ENCODE measurements at regions not wholly inside any gene's neighbourhood (a gene's known extent, or its start where the extent isn't known, plus 50 kb on each side); places are given as distances from the start of the nearest gene placed in this dataset.

GRCh38 chr11:105553025-105553424, 56.8 kb upstream of the GRIA4 start:
- Histone ChIP-seq H3K27me3 (ENCODE audit: control insufficient read depth, insufficient read depth, low read length) (no peaks in the 10 kb centered on the region), H3K36me3 (ENCODE audit: control insufficient read depth, insufficient read depth, low read length) (no peaks in the 10 kb centered on the region), H3K4me3 (ENCODE audit: low read length) (no peak overlapping the region), H3K9me3 (replicated peaks; ENCODE audit: control insufficient read depth, low read depth, low read length) (no peaks in the 10 kb centered on the region), H3K4me1 (ENCODE audit: control insufficient read depth, insufficient read depth, low read length) (no peaks in the 10 kb centered on the region), H3K27ac (ENCODE audit: low read length) (no peak overlapping the region)
- no peak for DNase-seq
- WGBS (ENCODE audit: insufficient coverage): no CpG with 5 or more reads among the region's 4 CpGs

GRCh38 chr11:105548359-105548758, 61.5 kb upstream of the GRIA4 start:
- WGBS (ENCODE audit: insufficient coverage): 77% methylated on average over 1 of the region's 3 CpGs
- no peaks in the 10 kb centered on the region for H3K27me3 ChIP-seq (ENCODE audit: control insufficient read depth, insufficient read depth, low read length)
- peak; percentile 14 for DNase-seq
- H3K36me3 ChIP-seq (ENCODE audit: control insufficient read depth, insufficient read depth, low read length): no peaks in the 10 kb centered on the region
- no peaks in the 10 kb centered on the region for H3K9me3 ChIP-seq (replicated peaks; ENCODE audit: control insufficient read depth, low read depth, low read length)
- H3K4me3 ChIP-seq (ENCODE audit: low read length): no peak overlapping the region
- H3K4me1 ChIP-seq (ENCODE audit: control insufficient read depth, insufficient read depth, low read length): no peaks in the 10 kb centered on the region
- no peak overlapping the region for H3K27ac ChIP-seq (ENCODE audit: low read length)

GRCh38 chr11:105538588-105538987, 71.3 kb upstream of the GRIA4 start:
- Histone ChIP-seq H3K9me3 (replicated peaks; ENCODE audit: control insufficient read depth, low read depth, low read length) (no peaks in the 10 kb centered on the region), H3K4me1 (ENCODE audit: control insufficient read depth, insufficient read depth, low read length) (no peaks in the 10 kb centered on the region), H3K27me3 (ENCODE audit: control insufficient read depth, insufficient read depth, low read length) (no peaks in the 10 kb centered on the region), H3K27ac (ENCODE audit: low read length) (no peak overlapping the region), H3K4me3 (ENCODE audit: low read length) (no peak overlapping the region), H3K36me3 (ENCODE audit: control insufficient read depth, insufficient read depth, low read length) (no peaks in the 10 kb centered on the region)
- 77% methylated on average over 3 of the region's 3 CpGs for WGBS (ENCODE audit: insufficient coverage)
- DNase-seq: no peak

- Histone ChIP-seq H3K36me3 (ENCODE audit: control insufficient read depth, insufficient read depth, low read length) (no peaks in the 10 kb centered on the region), H3K27me3 (ENCODE audit: control insufficient read depth, insufficient read depth, low read length) (no peaks in the 10 kb centered on the region), H3K4me3 (ENCODE audit: low read length) (no peak overlapping the region), H3K27ac (ENCODE audit: low read length) (no peak overlapping the region), H3K4me1 (ENCODE audit: control insufficient read depth, insufficient read depth, low read length) (no peaks in the 10 kb centered on the region), H3K9me3 (replicated peaks; ENCODE audit: control insufficient read depth, low read depth, low read length) (no peaks in the 10 kb centered on the region)
- no peak for DNase-seq
- no CpG with 5 or more reads among the region's 2 CpGs for WGBS (ENCODE audit: insufficient coverage)
Measured at GRCh38 chr11:105537531-105537930, 72.3 kb upstream of the GRIA4 start.

- H3K36me3 ChIP-seq (ENCODE audit: control insufficient read depth, insufficient read depth, low read length): no peaks in the 10 kb centered on the region
- H3K4me3 ChIP-seq (ENCODE audit: low read length): no peak overlapping the region
- WGBS (ENCODE audit: insufficient coverage): no CpG with 5 or more reads among the region's 3 CpGs
- H3K9me3 ChIP-seq (replicated peaks; ENCODE audit: control insufficient read depth, low read depth, low read length): no peaks in the 10 kb centered on the region
- H3K27me3 ChIP-seq (ENCODE audit: control insufficient read depth, insufficient read depth, low read length): no peaks in the 10 kb centered on the region
- no peak for DNase-seq
- H3K4me1 ChIP-seq (ENCODE audit: control insufficient read depth, insufficient read depth, low read length): no peaks in the 10 kb centered on the region
- H3K27ac ChIP-seq (ENCODE audit: low read length): no peak overlapping the region
Measured at GRCh38 chr11:105524286-105524685, 85.6 kb upstream of the GRIA4 start.

- Histone ChIP-seq H3K9me3 (replicated peaks; ENCODE audit: control insufficient read depth, low read depth, low read length) (no peaks in the 10 kb centered on the region), H3K4me3 (ENCODE audit: low read length) (no peak overlapping the region), H3K36me3 (ENCODE audit: control insufficient read depth, insufficient read depth, low read length) (no peaks in the 10 kb centered on the region), H3K27ac (ENCODE audit: low read length) (no peak overlapping the region), H3K4me1 (ENCODE audit: control insufficient read depth, insufficient read depth, low read length) (no peaks in the 10 kb centered on the region), H3K27me3 (ENCODE audit: control insufficient read depth, insufficient read depth, low read length) (no peaks in the 10 kb centered on the region)
- no peak for DNase-seq
- 100% methylated on average over 1 of the region's 4 CpGs for WGBS (ENCODE audit: insufficient coverage)
Measured at GRCh38 chr11:105520706-105521345, 89.0 kb upstream of the GRIA4 start.

GRCh38 chr11:105507496-105508254, 102.2 kb upstream of the GRIA4 start:
- H3K9me3 ChIP-seq (replicated peaks; ENCODE audit: control insufficient read depth, low read depth, low read length): no peaks in the 10 kb centered on the region
- no peaks in the 10 kb centered on the region for H3K4me1 ChIP-seq (ENCODE audit: control insufficient read depth, insufficient read depth, low read length)
- WGBS (ENCODE audit: insufficient coverage): no CpG with 5 or more reads among the region's 5 CpGs
- H3K36me3 ChIP-seq (ENCODE audit: control insufficient read depth, insufficient read depth, low read length): no peaks in the 10 kb centered on the region
- no peak overlapping the region for H3K4me3 ChIP-seq (ENCODE audit: low read length)
- DNase-seq: no peak
- H3K27me3 ChIP-seq (ENCODE audit: control insufficient read depth, insufficient read depth, low read length): no peaks in the 10 kb centered on the region
- no peak overlapping the region for H3K27ac ChIP-seq (ENCODE audit: low read length)

- no peak overlapping the region for H3K27ac ChIP-seq (ENCODE audit: low read length)
- H3K9me3 ChIP-seq (replicated peaks; ENCODE audit: control insufficient read depth, low read depth, low read length): no peaks in the 10 kb centered on the region
- H3K27me3 ChIP-seq (ENCODE audit: control insufficient read depth, insufficient read depth, low read length): no peaks in the 10 kb centered on the region
- no CpG with 5 or more reads among the region's 1 CpG for WGBS (ENCODE audit: insufficient coverage)
- no peak overlapping the region for H3K4me3 ChIP-seq (ENCODE audit: low read length)
- no peak for DNase-seq
- no peaks in the 10 kb centered on the region for H3K4me1 ChIP-seq (ENCODE audit: control insufficient read depth, insufficient read depth, low read length)
- H3K36me3 ChIP-seq (ENCODE audit: control insufficient read depth, insufficient read depth, low read length): no peaks in the 10 kb centered on the region
Measured at GRCh38 chr11:105492010-105492409, 117.9 kb upstream of the GRIA4 start.

GRCh38 chr11:105491394-105491793, 118.5 kb upstream of the GRIA4 start:
- Histone ChIP-seq H3K4me3 (ENCODE audit: low read length) (no peak overlapping the region), H3K9me3 (replicated peaks; ENCODE audit: control insufficient read depth, low read depth, low read length) (no peaks in the 10 kb centered on the region), H3K27me3 (ENCODE audit: control insufficient read depth, insufficient read depth, low read length) (no peaks in the 10 kb centered on the region), H3K36me3 (ENCODE audit: control insufficient read depth, insufficient read depth, low read length) (no peaks in the 10 kb centered on the region), H3K27ac (ENCODE audit: low read length) (no peak overlapping the region), H3K4me1 (ENCODE audit: control insufficient read depth, insufficient read depth, low read length) (no peaks in the 10 kb centered on the region)
- no CpG with 5 or more reads among the region's 1 CpG for WGBS (ENCODE audit: insufficient coverage)
- peak; percentile 35 for DNase-seq

- Histone ChIP-seq H3K4me3 (ENCODE audit: low read length) (no peak overlapping the region), H3K4me1 (ENCODE audit: control insufficient read depth, insufficient read depth, low read length) (no peaks in the 10 kb centered on the region), H3K9me3 (replicated peaks; ENCODE audit: control insufficient read depth, low read depth, low read length) (no peaks in the 10 kb centered on the region), H3K36me3 (ENCODE audit: control insufficient read depth, insufficient read depth, low read length) (no peaks in the 10 kb centered on the region), H3K27ac (ENCODE audit: low read length) (no peak overlapping the region), H3K27me3 (ENCODE audit: control insufficient read depth, insufficient read depth, low read length) (no peaks in the 10 kb centered on the region)
- no peak for DNase-seq
- no CpG with 5 or more reads among the region's 1 CpG for WGBS (ENCODE audit: insufficient coverage)
Measured at GRCh38 chr11:105490333-105490732, 119.5 kb upstream of the GRIA4 start.

Data from muscle of leg (tissue), 3 donors.